DMS53 treated with DMSO at 0.1 percent for 48 hours (cell line): ENCODE measurements at regions not wholly inside any gene's neighbourhood (a gene's known extent, or its start where the extent isn't known, plus 50 kb on each side); places are given as distances from the start of the nearest gene placed in this dataset.
"Not testable (repeated sequence)": the region's sequence is repeated elsewhere in the genome, so short reads cannot be mapped to it uniquely, and the experiment has no call there.

ENCODE experiments used
- DNase-seq: peaks from one replicate; lab custom pipeline; 2025; ENCODE audit not compliant: unreplicated experiment; lab: John Stamatoyannopoulos, UW

DNA sequence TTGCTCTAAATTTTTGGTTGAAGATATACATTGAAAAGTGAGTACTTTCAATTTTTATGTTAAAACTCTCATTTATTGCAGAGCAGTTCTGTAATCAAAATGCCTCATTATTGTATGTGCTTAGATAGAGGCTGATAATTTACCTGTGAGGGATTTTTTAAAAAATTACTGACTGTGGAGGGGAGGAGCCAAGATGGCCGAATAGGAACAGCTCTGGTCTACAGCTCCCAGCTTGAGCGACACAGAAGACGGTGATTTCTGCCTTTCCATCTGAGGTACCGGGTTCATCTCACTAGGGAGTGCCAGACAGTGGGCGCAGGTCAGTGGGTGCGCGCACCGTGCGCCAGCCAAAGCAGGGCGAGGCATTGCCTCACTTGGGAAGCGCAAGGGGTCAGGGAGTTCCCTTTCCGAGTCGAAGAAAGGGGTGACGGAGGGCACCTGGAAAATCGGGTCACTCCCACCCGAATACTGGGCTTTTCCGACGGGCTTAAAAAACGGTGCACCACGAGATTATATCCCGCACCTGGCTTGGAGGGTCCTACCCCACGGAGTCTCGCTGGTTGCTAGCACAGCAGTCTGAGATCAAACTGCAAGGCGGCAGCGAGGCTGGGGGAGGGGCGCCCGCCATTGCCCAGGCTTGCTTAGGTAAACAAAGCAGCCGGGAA, 89.4 kb downstream of the DDX11 start:
- DNase-seq = peak; percentile 26

DNA sequence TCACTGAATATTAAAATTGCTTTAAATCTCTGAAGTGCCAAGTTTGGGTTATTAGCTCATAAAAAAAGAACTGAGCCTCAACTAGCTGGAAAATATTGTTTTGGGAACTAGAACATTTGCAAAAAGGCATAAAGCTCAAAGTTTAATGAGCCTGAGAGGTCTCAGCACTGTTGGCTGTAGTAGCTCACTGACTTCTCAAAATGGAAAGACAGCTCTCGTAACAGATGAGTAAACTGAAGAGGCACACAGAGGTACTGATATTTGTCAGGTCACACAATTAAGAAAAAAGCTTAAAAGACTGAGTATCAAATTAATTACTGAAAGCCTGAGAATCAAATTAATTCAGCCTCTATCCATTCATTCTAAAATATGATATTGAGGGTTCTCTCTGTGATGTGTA, 100.6 kb downstream of the DDX11 start:
- not testable (repeated sequence) for DNase-seq

DNA sequence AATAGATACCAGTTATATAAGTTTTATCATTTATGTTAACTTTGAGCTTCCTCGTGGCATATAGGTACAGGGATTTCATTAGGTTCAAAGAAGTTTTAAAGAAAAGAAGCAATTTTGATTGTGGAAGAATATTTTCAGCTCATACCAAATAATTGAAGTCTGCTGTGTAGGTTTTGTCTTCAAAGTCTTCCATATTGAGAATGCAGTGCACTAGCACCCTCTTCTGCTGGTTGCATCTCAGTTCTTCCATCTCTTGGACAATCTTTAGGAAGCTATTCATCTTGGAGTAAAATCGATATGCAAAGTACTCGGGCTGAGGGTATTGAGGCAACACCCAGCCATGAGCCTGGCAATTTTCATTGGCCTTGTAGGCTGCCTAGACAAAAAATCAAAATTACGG, 103.9 kb downstream of the DDX11 start:
- DNase-seq = not testable (repeated sequence)

DNA sequence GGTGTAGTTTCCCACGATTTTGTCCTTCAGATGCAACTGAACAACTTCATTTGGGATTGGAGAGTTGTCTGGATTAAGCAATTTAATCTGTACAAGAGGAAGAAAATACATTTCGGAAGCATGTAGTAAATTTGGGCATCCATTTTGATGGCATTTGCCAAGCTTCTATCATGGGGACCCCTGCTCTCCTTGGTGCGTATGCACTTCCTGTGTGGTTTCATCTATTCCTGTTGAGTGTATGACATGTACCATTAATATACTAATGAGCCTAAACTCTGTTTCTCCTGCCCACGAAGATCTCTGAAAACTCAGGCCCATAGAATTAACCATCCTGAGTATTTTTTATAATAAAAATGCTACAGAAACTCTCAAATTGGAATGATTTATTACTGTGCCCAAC, 105.2 kb downstream of the DDX11 start:
- DNase-seq = not testable (repeated sequence)

DNA sequence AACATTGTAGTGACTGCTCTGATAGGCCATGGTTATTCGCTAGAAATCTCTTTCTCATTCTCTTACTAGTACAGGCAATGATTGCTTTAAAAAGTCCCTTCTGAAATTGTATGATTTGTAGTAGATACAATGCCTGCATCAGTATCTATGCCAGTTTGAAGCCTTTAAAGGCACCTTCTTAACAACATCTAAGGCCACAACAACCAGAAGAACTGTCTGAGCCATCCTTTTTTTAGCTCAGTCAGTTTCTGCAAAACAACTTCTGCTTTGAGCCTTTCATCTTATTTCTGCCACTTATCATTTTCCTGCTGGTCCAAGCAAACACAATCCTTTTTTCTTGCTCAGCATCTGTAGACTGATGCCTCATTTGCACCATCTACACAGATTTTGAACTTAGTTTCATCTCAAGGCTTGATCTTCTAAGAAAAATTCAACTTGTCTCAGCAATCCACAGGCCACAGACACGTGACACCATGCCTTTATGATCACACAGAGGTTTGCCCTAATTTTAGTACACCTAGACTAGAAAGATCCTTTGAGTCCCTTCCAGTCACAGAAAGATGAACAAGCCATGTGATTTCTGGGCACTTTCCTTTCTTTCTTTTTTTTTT, 106.1 kb downstream of the DDX11 start:
- not testable (repeated sequence) for DNase-seq

DNA sequence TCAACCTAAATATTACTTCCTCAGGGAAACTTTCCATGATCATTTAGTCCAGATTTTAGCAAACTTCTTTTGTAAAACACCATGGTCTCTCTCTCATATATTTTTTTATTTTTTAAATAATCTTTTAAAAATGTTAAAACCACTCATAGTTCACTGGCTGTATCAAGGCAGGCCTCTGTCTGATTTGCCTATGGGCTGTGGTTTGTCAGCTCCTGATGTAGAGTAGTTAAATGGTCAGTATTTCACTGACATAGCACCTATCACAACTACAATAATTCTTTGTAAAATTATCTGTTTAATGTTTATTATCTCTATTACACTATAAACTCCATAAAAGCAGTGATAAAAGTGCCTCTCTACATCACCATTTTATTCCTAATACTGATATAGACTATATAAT, 108.9 kb downstream of the DDX11 start:
- not testable (repeated sequence) for DNase-seq

DNA sequence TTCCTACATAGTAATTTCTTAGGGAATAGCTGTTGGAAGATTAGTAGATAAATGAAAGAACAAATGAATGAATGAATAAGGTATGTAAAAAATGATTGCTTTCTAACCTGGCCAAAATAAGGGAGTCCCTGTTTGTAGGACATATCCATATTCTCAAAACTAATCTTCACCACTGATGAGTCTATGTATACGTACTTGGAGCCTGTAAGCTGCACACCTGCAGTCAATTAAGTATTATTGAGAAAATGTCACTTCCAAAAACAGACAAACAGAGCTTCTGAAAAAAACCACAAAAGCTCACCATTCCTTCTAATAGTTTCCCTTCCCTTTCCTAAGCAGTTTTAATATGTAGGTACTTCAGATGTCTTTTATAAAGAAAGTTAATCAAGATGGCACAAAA, 109.4 kb downstream of the DDX11 start:
- DNase-seq = not testable (repeated sequence)

DNA sequence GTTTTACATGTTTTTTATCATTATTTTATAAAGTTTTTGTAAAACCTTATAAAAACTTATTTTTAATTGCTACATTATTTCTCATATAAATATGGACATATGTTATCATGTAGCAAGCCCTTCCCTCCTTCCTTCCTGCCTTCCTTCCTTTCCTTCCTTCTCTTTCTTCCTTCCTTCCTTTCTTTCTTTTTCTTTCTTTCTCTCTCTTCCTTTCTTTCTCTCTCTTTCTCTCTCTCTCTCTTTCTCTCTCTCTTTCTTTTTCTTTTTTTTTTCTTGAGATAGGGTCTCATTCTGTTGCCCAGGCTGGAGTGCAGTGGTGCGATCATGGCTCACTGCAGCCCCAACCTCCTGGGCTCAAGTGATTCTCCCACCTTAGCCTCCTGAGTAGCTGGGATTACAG, 110.2 kb downstream of the DDX11 start:
- DNase-seq = not testable (repeated sequence)

DNA sequence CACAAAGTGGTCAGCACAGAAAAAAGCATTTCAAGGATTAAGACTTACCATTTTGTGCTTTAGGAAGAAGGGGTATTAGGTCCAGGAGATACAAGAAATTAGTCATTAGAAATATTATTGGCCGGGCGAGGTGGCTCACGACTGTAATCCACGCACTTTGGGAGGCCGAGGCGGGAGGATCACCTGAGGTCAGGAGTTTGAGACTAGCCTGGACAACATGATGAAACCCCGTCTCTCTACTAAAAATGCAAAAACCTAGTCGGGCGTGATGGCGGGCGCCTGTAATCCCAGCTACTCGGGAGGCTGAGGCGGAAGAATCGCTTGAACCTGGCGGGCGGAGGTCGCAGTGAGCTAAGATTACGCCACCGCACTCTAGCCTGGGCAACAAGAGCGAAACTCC, 111.0 kb downstream of the DDX11 start:
- DNase-seq = not testable (repeated sequence)

DNA sequence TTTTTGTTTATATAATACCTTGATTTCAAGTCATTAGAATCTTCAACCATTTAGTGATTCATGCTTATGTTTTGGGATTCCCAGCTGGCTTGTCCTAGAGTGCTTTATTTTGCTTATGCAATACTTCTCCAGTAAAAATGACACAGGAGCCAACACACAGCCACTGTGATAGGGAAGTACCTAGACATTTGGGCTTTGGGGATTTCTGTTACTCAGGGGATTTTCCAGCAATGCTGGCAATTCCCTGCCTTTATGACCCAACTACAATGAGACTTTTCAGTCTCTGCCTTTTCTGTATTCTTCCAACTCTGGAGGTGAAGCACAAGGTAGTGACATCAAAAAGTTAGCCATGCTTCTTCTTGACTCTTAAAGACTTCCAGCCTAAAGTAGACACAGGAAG, 119.0 kb downstream of the DDX11 start:
- DNase-seq = not testable (repeated sequence)

DNA sequence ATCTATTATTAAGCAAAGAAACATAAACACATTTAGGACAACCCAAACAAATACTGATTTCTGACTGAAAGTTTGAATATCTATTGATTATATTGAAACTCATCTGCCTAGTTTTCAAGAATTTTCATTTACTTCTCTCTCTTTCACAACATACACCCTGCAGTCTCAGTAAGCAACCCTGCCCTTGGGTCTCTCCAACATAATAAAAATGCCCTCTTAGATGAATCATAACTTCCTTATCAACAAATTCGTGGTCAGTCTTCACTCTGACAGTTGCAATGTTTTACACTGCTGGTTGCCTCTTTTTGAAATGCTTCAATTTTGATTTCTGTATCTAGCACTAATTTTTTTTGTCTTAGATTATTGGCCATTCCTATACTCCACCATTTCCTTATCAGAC, 122.0 kb downstream of the DDX11 start:
- not testable (repeated sequence) for DNase-seq

DNA sequence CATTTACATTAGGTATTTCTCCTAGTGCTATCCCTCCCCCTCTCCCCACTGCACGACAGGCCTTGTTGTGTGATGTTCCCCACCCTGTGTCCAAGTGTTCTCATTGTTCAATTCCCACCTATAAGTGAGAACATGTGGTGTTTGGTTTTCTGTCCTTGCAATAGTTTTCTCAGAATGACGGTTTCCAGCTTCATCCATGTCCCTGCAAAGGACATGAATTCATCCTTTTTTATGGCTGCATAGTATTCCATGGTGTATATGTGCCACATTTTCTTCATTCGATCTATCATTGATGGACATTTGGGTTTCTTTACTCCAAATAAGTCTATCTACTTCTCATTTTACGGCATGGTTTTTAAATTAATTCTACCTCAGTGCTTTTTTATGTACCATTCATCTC, 125.8 kb downstream of the DDX11 start:
- not testable (repeated sequence) for DNase-seq

DNA sequence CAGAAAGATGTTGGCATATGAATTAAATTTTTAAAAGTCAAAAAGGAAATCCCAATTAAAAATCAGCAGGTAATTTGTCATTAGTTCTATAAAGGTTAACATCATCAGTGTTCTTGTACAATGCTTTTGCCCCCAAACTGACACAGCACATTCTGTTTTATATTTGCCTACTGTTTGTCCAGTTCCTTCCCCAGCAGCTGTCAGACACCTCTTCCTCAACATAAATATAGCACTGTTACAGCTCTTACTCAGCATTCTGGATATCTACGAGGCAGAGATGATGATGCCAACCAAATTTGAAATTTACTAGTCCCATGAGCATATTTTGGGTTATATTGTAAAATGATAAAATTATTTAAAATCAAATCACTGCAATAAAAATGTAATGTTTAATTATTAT, 124.6 kb downstream of the SINHCAF start:
- no peak for DNase-seq

DNA sequence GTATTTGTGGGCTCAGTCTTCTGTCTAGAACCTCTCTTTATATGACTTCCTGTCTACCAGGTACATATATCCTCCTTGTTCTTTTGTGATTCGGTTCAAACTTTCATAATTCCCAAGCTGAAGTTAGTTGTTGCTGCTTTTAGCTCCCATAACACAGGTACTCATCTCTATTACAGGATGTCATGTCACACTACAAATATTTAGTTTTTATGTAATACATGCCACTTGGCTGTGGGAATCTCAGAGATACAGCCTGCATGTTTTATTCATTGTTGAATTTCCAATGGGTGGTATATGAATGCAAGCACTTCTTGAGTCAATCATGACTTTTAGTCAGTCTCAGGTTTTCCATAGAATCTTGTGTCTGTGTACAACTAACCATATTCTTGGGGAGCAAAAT, 122.7 kb downstream of the SINHCAF start:
- peak; percentile 60 for DNase-seq

DNA sequence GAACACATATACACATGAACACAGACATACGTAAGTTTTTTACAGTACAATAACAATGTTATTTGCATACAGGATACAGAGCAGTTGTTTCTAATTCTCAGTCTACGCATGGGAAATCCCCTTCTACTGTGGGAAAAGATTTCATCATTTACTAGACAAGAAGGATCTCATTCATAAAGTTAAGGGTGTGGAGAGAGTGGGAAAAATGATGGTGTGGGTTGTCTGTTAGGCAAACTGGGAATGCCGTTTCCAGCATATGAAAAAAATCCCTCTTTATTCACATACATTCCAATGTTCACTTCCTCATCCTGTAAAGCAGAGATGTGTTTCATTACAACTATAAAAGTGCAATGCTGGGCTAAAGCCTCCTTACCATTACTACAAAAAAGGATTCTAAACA, 120.9 kb downstream of the SINHCAF start:
- no peak for DNase-seq

DNA sequence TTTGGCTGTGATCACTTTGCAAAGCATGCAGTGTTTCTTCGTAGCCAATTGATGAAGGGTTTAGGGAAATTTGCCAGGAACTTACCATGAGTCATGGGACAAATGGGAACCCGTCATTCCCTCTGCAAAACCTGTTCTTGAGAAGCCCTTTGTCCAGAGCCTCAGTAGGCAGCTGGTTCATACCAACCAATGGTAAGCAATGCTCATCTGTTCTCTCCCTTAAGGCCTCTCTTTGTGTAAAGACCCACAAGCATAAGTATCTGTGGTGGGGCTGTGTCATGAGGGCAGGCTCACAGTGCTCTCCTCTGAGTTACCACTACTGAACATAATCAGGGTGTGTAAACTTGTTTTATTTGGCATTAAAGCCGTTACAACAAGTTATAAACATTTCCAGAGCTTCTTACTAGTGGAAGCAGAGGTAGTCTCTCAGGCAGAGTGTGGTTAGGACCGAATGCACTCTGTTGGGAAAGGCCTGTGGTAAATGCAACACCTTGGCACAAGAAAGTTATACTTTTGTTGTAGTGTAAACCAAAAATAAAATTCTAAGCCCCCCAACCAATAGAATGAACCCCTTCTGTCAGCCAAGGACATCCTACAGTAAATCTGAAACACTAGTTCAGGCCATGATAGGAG, 119.8 kb downstream of the SINHCAF start:
- peak; percentile 61 for DNase-seq

DNA sequence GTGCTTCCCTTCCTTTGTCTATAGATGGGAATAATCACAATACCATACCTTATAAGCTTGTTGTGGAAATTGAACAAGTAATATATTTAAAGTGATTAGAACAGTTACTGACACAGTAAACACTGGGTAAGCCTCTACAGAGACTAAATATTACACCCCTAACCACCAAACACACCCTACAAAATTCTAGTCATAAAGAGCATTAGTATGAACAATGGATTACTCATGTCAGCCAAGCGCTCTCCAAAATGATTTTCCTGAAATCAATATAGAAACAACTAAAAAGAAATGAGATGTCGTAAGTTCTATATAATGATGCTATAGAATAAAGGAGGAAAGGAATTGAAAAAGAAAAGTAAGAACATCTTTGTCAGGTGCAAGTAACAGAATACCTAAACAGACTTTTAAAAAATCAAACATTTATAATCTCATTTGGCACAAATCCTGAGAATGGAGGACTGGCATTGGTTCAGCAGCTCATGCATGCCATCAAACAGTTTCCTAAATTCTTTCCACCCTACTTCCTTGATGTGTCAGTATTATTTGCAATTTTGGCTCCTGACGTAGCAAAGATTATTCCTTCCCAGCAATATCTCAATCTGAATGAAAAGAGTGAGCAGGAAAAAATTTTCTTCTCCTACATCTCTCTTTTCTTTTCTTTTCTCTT, 118.0 kb downstream of the SINHCAF start:
- no peak for DNase-seq

DNA sequence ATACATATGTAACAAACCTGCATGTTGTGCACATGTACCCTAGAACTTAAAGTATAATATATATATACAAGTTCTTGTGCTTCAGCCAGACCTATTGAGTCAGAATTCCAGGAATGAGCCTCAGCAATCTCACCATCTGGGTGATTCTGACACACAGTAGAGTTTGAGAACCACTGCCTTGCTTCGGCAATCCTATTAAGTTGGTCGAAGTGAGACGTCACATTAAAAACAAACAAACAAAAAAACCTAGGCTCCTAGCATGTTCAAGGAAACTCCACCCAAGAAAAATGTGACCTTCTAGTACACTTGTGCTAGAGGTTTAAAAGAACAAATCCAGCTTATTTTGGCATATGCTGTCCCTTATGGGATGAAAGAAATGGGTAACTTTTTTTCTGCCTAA, 115.8 kb downstream of the SINHCAF start:
- no peak for DNase-seq

DNA sequence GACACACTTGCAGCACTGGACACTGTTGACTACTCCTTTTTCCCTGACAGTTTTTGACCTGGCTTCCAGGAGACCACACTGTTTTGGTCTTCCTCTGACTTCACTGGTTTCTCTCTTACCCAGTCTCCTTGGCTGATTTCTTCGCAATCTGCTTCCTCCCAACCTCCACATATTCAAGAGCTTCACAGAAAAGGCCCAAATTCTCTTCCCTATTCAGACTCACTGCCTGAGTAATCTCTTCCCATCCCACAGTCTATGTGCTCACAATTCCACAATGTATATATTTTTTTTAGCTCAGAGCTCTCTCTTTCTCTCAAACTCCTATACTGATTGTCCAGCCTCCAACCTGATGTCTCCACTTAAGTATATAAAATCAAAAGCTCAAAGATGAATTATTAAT, 115.4 kb downstream of the SINHCAF start:
- DNase-seq = no peak

DNA sequence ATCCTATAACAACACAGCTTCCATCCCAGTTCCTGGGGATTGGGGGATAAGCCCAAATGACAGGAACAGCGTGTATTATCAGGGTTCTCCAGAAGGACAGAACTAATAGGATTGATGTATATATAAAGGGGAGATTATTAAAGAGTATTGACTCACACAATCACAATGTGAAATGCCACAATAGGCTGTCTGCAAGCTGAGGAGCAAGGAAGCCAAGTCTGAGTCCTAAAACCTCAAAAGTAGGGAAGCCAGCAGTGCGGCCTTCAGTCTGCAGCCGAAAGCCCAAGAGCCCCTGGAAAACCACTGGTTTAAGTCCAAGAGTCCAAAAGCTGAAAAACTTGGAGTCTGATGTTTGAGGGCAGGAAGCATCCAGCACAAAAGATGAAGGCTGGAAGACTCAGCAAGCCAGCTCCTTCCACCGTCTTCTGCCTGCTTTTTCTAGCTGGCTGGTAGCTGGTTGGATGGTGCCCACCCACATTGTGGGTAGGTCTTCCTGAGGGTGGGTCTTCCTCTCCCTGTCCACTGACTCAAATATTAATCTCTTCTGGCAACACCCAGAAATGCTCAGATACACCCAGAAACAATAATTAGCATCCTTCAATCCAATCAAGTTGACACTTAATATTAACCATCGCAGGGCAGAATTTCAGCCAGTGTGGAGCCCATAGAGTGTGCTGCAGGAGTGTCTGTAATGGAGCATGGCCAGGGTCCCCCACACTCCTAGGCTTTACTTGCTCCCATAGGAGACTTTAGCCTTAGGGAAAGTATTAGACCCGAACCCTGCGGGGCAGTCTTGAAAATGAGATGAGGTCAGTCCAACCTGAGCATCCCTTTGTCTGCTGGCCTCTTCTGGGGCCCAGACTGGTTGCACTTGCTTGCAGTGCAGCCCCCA, 111.1 kb downstream of the SINHCAF start:
- no peak for DNase-seq
